ENCODE measurements at regions not wholly inside any gene's neighbourhood (a gene's known extent, or its start where the extent isn't known, plus 50 kb on each side); places are given as distances from the start of the nearest gene placed in this dataset.

GRCh38 chr2:139963863-139964355, 1183.7 kb upstream of the NXPH2 start:
- TF ChIP-seq, protein P1, sequence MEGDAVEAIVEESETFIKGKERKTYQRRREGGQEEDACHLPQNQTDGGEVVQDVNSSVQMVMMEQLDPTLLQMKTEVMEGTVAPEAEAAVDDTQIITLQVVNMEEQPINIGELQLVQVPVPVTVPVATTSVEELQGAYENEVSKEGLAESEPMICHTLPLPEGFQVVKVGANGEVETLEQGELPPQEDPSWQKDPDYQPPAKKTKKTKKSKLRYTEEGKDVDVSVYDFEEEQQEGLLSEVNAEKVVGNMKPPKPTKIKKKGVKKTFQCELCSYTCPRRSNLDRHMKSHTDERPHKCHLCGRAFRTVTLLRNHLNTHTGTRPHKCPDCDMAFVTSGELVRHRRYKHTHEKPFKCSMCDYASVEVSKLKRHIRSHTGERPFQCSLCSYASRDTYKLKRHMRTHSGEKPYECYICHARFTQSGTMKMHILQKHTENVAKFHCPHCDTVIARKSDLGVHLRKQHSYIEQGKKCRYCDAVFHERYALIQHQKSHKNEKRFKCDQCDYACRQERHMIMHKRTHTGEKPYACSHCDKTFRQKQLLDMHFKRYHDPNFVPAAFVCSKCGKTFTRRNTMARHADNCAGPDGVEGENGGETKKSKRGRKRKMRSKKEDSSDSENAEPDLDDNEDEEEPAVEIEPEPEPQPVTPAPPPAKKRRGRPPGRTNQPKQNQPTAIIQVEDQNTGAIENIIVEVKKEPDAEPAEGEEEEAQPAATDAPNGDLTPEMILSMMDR (conservative IDR thresholded peaks at IDR 0.05; ENCODE audit: low read length): no peak
- no peak for TF ChIP-seq EZH2phosphoT487 (IDR thresholded peaks at IDR 0.05; ENCODE audit: borderline replicate concordance)
